MM.1S (cell line): ENCODE measurements at regions not wholly inside any gene's neighbourhood (a gene's known extent, or its start where the extent isn't known, plus 50 kb on each side); places are given as distances from the start of the nearest gene placed in this dataset.

ENCODE experiments used
- DNase-seq: peaks from one replicate; pipeline ENCODE4 v3.0.0-alpha.2; 2015
- H2AFZ ChIP-seq: fragments of 300-600 bp; sonication (generic); 2 replicates; pipeline ENCODE4 v1.6.0; 2016; ENCODE audit warnings: antibody characterized with exemption, low read length
- H3F3A ChIP-seq: fragments of 300-600 bp; sonication (generic); 2 replicates; pipeline ENCODE4 v1.6.1; 2016; ENCODE audit warnings: mild to moderate bottlenecking, antibody characterized with exemption, low read length, moderate library complexity, mixed read lengths; ENCODE audit not compliant: insufficient read depth
- H3K27ac ChIP-seq: fragments of 300-600 bp; sonication (generic); 2 replicates; pipeline ENCODE4 v1.5.1; 2016; ENCODE audit warnings: mild to moderate bottlenecking, low read length
- H3K27me3 ChIP-seq: fragments of 300-600 bp; sonication (generic); replicated peaks from 2 replicates; pipeline ENCODE4 v1.6.0; 2016; ENCODE audit warnings: low read length; ENCODE audit not compliant: insufficient read depth
- H3K36me3 ChIP-seq: fragments of 300-600 bp; sonication (generic); replicated peaks from 2 replicates; pipeline ENCODE4 v1.6.1; 2016; ENCODE audit warnings: mild to moderate bottlenecking, low read length, mixed read lengths; ENCODE audit not compliant: insufficient read depth
- H3K4me1 ChIP-seq: fragments of 300-600 bp; sonication (generic); 2 replicates; pipeline ENCODE4 v1.6.1; 2016; ENCODE audit warnings: low read length, mixed read lengths
- H3K4me2 ChIP-seq: fragments of 300-600 bp; sonication (generic); 2 replicates; pipeline ENCODE4 v1.6.0; 2016; ENCODE audit warnings: low read depth, low read length
- H3K4me3 ChIP-seq: fragments of 300-600 bp; sonication (generic); 2 replicates; pipeline ENCODE4 v1.5.1; 2016; ENCODE audit warnings: low read length, mixed read lengths
- H3K79me2 ChIP-seq: fragments of 300-600 bp; sonication (generic); 2 replicates; pipeline ENCODE4 v1.6.1; 2016; ENCODE audit warnings: mixed run types, low read length, mixed read lengths
- H3K9ac ChIP-seq: fragments of 300-600 bp; sonication (generic); 2 replicates; pipeline ENCODE4 v1.6.1; 2016; ENCODE audit warnings: low read length, mixed read lengths
- H3K9me2 ChIP-seq: fragments of 300-600 bp; sonication (generic); replicated peaks from 2 replicates; pipeline ENCODE4 v1.6.1; 2016; ENCODE audit warnings: mild to moderate bottlenecking, low read length, mixed read lengths; ENCODE audit not compliant: insufficient read depth
- H3K9me3 ChIP-seq: fragments of 300-600 bp; sonication (generic); replicated peaks from 2 replicates; pipeline ENCODE4 v1.6.1; 2016; ENCODE audit warnings: mild to moderate bottlenecking, low read length, mixed read lengths; ENCODE audit not compliant: insufficient read depth
- H4K20me1 ChIP-seq: fragments of 300-600 bp; sonication (generic); 2 replicates; pipeline ENCODE4 v1.6.1; 2016; ENCODE audit warnings: mild to moderate bottlenecking, low read length, moderate library complexity, mixed read lengths; ENCODE audit not compliant: insufficient read depth
- EZH2 ChIP-seq: fragments of 300-600 bp; sonication (generic); optimal IDR thresholded peaks from 2 replicates; pipeline ENCODE3; 2017; ENCODE audit warnings: low read depth, mild to moderate bottlenecking, antibody characterized with exemption, low read length, mixed read lengths
- EZH2phosphoT487 ChIP-seq: fragments of 300-600 bp; sonication (generic); IDR thresholded peaks from 2 replicates; pipeline ENCODE4 v1.6.1; 2018; ENCODE audit warnings: antibody characterized with exemption, low read length
- TF ChIP-seq, protein P1 (sequence below): fragments of 300-600 bp; sonication (generic); IDR thresholded peaks from 2 replicates; pipeline ENCODE4 v1.5.1; 2016; ENCODE audit warnings: antibody characterized with exemption, low read length, mixed read lengths

DNA sequence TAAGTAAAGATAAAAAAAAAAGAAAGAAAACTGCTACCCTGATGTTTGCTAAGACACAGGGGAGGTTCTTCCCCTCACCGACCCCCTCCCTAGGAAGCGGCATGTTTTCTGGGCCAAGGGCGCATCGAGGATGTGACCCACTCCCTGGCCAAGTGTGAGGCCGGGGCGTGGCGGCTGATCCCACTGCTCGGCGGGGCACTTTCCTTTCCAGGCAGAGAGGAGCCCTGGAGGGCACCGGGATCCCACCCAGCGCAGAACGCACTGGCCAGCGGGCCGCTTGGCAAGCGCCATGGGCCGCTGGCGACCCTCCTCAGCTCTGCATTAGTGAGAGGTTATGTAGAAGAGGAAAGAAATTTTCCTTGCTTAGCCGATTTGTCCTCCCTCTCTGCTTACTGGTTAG, 93.4 kb downstream of the ZNF736 start:
- DNase-seq, result no peak
- Histone ChIP-seq H3K27me3 (no peaks in the 10 kb centered on the region), H3K9me3 (no peaks in the 10 kb centered on the region), H3K9me2 (no peaks in the 10 kb centered on the region), H3K4me1 (no peaks in the 10 kb centered on the region), H3K36me3 (no peaks in the 10 kb centered on the region), H3K9ac (no peak overlapping the region), H3K4me3 (no peak overlapping the region), H2AFZ (no peak overlapping the region), H4K20me1 (no peaks in the 10 kb centered on the region), H3K4me2 (no peak overlapping the region), H3K79me2 (no peaks in the 10 kb centered on the region), H3K27ac (no peak overlapping the region), H3F3A (no peaks in the 10 kb centered on the region)
- no peak for TF ChIP-seq EZH2
- TF ChIP-seq, protein P1, sequence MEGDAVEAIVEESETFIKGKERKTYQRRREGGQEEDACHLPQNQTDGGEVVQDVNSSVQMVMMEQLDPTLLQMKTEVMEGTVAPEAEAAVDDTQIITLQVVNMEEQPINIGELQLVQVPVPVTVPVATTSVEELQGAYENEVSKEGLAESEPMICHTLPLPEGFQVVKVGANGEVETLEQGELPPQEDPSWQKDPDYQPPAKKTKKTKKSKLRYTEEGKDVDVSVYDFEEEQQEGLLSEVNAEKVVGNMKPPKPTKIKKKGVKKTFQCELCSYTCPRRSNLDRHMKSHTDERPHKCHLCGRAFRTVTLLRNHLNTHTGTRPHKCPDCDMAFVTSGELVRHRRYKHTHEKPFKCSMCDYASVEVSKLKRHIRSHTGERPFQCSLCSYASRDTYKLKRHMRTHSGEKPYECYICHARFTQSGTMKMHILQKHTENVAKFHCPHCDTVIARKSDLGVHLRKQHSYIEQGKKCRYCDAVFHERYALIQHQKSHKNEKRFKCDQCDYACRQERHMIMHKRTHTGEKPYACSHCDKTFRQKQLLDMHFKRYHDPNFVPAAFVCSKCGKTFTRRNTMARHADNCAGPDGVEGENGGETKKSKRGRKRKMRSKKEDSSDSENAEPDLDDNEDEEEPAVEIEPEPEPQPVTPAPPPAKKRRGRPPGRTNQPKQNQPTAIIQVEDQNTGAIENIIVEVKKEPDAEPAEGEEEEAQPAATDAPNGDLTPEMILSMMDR, result no peak
- no peak for TF ChIP-seq EZH2phosphoT487
